HK-2 (cell line): ENCODE measurements at regions not wholly inside any gene's neighbourhood (a gene's known extent, or its start where the extent isn't known, plus 50 kb on each side); places are given as distances from the start of the nearest gene placed in this dataset.

ENCODE experiments used
- DNase-seq: peaks from one replicate; pipeline ENCODE4 v3.0.0-alpha.2; 2018; ENCODE audit not compliant: unreplicated experiment

DNA sequence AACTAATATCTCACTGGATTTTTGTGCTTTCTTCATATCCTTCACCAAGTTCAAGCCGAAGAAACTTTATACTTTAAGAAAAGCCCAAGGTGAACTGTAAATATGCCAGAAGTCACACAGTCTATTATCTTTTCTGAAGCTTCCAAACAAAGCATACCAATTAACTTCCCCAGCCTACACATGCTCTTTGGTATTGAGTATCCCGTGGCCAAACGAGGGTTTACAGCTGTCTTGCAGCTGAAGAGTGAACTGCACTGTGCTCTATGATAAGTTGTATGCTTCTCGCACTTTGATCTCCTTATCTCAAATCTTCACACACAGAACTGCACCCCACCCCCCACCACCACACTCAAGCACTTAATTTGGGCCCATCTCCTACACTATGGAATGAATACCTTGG lies 215.6 kb upstream of the VEPH1 start:
- no peak for DNase-seq

- DNase-seq, result no peak
These were observed 209.9 kb upstream of the VEPH1 start for GRCh38 chr3:157713101-157713500.

- DNase-seq, result no peak
These were observed 202.0 kb upstream of the VEPH1 start for GRCh38 chr3:157705258-157705657.

GRCh38 chr3:157700405-157700804 lies 197.2 kb upstream of the VEPH1 start:
- no peak for DNase-seq

DNA sequence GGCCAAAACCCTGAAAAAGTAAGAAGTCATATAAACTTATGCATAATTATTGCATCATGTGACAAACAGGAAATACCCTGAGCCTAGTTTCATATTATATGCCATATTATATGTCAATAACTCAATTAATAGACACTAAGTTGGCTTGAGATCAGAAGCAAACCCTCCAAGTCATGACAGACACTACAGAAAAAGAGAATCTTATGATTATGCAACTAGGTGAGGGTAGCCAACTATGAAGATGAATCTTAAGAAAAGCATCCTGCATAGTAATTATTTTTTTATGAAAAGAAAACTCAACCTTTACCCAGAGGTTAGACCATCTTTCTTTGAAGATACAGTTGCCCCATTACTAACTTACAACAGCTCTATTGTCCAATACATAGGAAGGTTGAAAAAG lies 192.4 kb upstream of the VEPH1 start:
- no peak for DNase-seq

- no peak for DNase-seq
These were observed 191.9 kb upstream of the VEPH1 start for GRCh38 chr3:157695103-157695502.

DNA sequence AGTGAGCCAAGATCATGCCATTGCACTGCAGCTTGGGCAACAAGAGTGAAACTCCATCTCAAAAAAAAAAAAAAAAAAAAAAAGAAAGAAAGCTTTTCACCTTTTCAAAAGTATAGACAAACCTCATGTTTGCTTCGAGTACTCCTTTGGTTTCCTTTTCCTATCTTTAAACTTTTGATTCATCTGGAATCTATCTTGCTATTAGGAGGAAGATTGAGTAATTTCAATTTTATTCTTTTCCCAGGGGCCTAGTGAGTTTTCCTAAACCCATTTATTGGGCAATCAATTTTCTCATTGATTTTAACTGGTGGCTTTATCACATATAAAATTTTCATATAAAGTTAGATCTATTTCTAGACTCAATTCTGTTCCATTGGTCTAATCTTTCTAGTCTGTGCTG lies 190.5 kb upstream of the VEPH1 start:
- no peak for DNase-seq

DNA sequence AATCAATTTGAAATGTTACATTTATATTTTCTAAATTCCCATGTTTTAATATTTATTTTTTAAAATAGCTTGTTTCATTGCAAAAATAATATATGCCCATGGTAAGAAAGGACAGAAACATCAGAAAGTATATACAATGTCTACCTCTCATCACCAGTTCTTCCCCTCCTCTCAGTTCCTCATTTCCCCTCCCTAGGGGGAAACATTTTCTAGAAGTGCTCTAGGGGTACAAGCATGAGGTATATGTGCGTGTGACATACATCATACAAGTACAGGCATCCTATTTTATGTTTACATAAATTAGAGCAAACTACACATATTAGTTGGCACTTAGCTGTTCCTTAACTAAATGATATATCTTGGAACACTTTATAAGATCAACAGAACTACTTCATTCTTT lies 189.3 kb upstream of the VEPH1 start:
- no peak for DNase-seq

GRCh38 chr3:157683668-157684067 lies 180.5 kb upstream of the VEPH1 start:
- DNase-seq, result no peak

DNA sequence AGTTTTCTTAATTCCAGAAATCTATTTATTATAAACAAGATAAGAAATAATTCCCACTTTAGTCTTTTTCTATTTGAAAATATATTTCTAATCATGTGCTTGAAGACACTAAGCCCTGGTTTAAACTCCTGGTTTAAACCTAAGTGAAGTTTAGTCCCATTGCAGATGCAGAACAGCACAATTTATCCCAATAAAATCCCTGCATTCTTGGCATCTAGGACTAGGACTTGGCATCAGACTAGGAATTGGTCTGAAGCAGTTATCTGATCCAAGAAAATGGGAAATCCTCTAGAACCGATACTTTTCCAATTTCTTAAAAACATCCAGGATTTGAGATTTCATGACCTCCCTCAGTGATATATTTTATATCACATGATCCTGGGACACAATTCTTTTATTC lies 168.8 kb upstream of the VEPH1 start:
- DNase-seq, result no peak

DNA sequence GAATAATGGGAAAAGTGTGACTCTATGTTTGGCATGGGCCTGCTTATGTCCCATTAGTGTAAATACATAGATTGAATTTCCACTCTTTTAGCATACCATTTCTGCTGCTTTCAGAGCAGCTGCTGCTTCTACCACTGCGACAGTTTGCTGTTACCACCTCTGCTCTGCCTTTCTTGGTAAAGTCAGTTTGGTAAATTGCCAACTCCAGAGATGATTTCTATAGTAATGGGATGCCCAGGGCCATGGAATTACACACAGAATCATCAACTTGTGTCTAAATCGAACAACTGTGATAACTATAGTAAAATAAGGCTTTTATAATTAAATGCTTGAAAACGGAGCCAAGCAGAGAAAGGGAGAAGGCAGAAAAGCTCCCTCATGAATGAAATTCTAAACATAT lies 168.4 kb upstream of the VEPH1 start:
- no peak for DNase-seq

DNA sequence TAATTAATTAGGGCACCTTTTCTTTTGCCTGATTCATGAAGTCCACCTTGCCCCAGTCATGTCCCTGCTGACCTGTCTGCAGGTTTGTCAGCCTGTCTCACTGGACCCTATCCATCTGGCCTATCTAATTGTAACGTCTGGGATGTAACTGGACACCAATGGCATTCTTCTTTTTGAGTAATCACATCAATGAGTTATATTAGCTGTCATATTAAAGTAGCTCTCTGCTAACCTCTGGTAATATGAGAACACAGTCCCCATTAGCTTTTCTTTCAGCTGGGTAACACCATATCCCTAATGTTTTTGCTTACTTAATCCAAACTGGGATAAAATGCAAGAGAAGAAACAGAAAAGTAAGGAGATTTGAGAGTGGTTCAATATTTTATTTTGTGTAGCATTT lies 166.2 kb upstream of the VEPH1 start:
- DNase-seq, result no peak

DNA sequence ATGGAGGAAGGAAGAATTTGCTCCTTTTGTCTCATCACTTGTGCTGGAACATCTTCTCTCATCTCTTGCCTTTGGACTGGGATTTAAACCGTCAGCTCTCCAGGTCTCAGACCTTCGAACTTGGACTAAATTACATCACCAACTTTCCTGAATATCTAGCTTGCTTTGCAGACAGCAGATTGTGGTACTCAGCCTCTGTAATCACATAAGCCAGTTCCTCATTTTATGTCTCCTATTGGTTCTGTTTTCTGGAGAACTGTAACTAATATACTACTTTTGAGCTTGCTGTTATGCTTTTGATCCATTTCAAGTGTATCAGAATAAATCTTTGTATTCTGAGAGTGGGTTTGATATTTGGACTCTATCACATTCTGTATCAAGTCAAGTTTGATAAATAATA lies 164.3 kb upstream of the VEPH1 start:
- no peak for DNase-seq

DNA sequence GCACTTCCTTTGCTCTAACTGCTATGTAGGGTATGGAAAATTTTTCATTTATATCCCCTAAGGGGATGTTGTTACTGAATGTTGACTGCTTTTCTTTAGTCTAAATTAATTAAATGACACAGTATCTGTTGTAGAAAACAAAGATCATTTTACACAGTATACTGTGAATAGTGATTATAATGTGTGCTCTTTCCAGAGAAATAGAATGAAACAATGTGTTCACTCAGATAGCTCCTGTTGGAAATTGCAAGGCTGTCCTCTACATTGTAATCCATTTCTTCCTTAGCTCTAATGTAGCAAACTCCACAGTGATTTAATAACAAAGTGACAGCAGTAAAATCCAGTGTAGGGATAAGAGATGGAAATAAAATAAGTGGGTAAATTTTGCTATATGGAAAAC lies 159.0 kb upstream of the VEPH1 start:
- DNase-seq, result no peak

- DNase-seq, result no peak
These were observed 157.6 kb upstream of the VEPH1 start for GRCh38 chr3:157660847-157661246.

DNA sequence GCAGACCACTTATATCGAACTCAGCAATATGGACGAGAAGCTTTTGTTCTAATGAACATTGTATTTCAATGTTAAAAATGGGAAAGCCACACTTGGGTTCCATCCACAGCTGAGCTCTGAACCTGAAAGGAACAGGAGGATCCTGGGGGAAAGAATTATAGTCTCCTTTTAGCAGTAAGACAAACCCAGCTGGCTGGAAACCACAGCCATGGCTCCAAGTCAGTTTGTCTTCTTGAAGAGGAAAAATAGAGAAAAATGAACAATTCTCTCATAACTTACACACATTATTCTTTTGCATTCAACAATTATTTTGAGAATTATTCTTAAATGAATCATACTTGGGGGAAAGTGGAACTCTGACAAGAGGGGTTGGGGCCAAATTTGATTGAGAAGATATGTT lies 149.2 kb upstream of the VEPH1 start:
- no peak for DNase-seq

DNA sequence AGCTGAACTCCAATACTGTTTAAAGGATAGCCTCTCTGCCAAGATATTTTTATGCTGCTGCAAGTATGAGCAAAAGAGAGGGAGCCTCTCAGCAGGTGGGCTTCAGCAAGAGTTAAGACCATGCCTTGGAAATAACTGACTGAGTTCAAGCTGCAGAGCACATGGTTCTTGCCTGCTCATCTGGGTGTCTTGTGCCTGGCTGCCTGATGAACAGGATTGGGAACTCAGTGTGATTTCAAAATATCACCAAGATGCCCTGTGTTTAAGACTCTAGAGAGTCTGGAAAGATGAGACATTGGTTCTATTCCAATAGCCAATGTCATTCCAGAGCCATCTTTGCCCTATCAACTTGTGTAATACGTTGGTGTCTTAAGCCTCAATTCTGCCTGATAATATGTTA lies 147.5 kb upstream of the VEPH1 start:
- no peak for DNase-seq

DNA sequence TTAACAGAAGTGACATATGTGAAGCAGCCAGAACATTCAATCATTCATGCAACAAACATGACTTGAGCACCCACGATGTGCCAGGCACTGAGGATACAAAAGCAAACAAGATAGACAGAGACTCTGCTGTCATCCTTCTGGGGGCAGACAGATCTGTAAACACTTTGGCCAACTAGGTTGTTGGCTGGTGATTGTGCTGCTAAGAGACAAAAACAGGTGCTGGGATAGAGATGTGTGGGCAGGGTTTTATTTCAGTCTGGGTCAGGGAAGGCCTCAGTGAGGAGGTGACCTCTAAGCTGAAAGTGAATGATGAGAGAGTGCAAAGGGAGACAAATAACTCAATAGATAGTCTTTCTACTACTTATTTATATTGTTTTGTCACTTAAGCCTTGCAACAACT lies 147.0 kb upstream of the VEPH1 start:
- no peak for DNase-seq

- DNase-seq, result no peak
These were observed 146.3 kb upstream of the VEPH1 start for GRCh38 chr3:157649511-157649910.

DNA sequence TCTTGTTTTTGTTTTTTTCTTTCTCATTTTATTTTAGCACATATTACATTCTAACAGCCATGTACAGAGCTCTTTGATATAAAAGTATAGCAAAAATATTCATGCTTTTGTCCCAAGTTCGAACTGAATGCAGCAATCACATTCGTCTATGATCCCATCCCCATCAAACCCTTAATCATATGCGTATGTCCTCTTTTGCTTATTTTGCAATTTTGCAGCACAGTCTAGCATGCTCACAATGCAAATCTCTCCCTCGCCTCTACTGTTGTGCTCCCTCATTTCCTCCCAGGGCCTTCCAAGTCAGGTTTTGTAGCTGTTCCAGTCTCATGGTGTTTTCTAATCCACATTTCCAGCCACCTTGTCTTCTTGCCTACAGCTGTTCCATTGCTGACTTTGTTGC lies 144.6 kb upstream of the VEPH1 start:
- DNase-seq, result no peak

- no peak for DNase-seq
These were observed 136.7 kb upstream of the VEPH1 start for GRCh38 chr3:157639756-157640426.

GRCh38 chr3:157637866-157638265 lies 134.7 kb upstream of the VEPH1 start:
- DNase-seq, result no peak

GRCh38 chr3:157633241-157633640 lies 130.0 kb upstream of the VEPH1 start:
- DNase-seq, result no peak

GRCh38 chr3:157632075-157632474 lies 128.9 kb upstream of the VEPH1 start:
- no peak for DNase-seq

GRCh38 chr3:157631478-157631877 lies 128.3 kb upstream of the VEPH1 start:
- DNase-seq, result no peak
